GM12872 (cell line): ENCODE measurements at regions not wholly inside any gene's neighbourhood (a gene's known extent, or its start where the extent isn't known, plus 50 kb on each side); places are given as distances from the start of the nearest gene placed in this dataset.

Experiments
- CTCF ChIP-seq: IDR thresholded peaks from 3 replicates; pipeline ENCODE4 v1.5.1; 2011; ENCODE audit warnings: low read depth, mild to moderate bottlenecking, low read length, moderate library complexity; ENCODE audit not compliant: insufficient read depth

GRCh38 chr12:42689699-42690098, 100.2 kb upstream of the PRICKLE1 start:
- no peak for TF ChIP-seq CTCF

- TF ChIP-seq CTCF: no peak
These were observed 97.1 kb upstream of the PRICKLE1 start for GRCh38 chr12:42686514-42687172.

GRCh38 chr12:42684802-42685071, 95.2 kb upstream of the PRICKLE1 start:
- no peak for TF ChIP-seq CTCF

- TF ChIP-seq CTCF: no peak
These were observed 94.6 kb upstream of the PRICKLE1 start for GRCh38 chr12:42683933-42684801.

DNA sequence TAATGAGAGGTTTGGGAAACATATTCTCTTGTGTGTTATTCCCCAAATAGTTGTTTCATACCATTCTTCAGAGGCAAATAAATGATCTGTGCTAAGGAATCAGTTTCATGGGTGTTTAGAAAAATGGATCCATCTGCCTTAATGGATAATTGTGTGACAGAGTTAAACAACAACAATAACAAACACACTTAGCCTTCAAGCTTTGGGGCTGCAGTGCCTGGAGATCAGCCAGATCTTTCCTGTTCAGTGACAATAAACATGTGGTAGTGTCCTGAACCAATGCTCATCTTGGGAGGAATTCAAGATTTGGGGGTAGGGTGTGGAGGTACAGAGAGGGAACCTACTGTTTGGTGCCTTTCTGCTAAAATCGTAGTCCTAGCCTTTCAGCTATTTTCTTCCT, 93.7 kb upstream of the PRICKLE1 start:
- TF ChIP-seq CTCF: no peak

GRCh38 chr12:42679466-42679865, 89.9 kb upstream of the PRICKLE1 start:
- TF ChIP-seq CTCF: no peak

- TF ChIP-seq CTCF: no peak
These were observed 87.9 kb upstream of the PRICKLE1 start for GRCh38 chr12:42677461-42677860.
